OCI-LY7 (cell line): ENCODE measurements at regions not wholly inside any gene's neighbourhood (a gene's known extent, or its start where the extent isn't known, plus 50 kb on each side); places are given as distances from the start of the nearest gene placed in this dataset.

Experiments
- BruUV-seq: library from RNA; stranded (reverse); fragments of 400-500 nt; replicated peaks from 2 replicates; lab custom pipeline; 2021; lab: Mats Ljungman, UMichigan
- CTCF ChIA-PET: fragments of 300-600 bp; sonication (Branson Sonifier 250); formaldehyde crosslinking; loops from one replicate; lab custom pipeline; 2022; ENCODE audit warnings: antibody characterized with exemption; ENCODE audit not compliant: unreplicated experiment; lab: Charles Lee
- POLR2A ChIA-PET: fragments of 300-600 bp; sonication (Branson Sonifier 250); formaldehyde crosslinking; loops from one replicate; lab custom pipeline; 2022; ENCODE audit warnings: antibody characterized with exemption; lab: Charles Lee
- DNase-seq: peaks from one replicate; pipeline ENCODE4 v3.0.0-alpha.2; 2015; ENCODE audit warnings: low spot score
- H2AFZ ChIP-seq: fragments of 200-600 bp; sonication (generic), shearing (Covaris generic); 2 replicates; pipeline ENCODE4 v1.6.1; 2014; ENCODE audit warnings: mild to moderate bottlenecking, antibody characterized with exemption, low read length, moderate library complexity
- H3K27ac ChIP-seq: fragments of 200-600 bp; sonication (generic); 2 replicates; pipeline ENCODE4 v1.5.1; 2014; ENCODE audit warnings: mixed run types, low read depth, mild to moderate bottlenecking, moderate library complexity, low read length, inconsistent platforms; ENCODE audit not compliant: poor library complexity, severe bottlenecking
- H3K36me3 ChIP-seq: fragments of 200-600 bp; sonication (generic); 2 replicates; pipeline ENCODE4 v1.6.1; 2014; ENCODE audit warnings: mild to moderate bottlenecking, antibody characterized with exemption, low read length, moderate library complexity, mixed read lengths; ENCODE audit not compliant: insufficient read depth
- H3K4me1 ChIP-seq: fragments of 200-600 bp; sonication (generic); 2 replicates; pipeline ENCODE4 v1.5.1; 2014; ENCODE audit warnings: mild to moderate bottlenecking, low read length; ENCODE audit not compliant: insufficient read depth, poor library complexity, severe bottlenecking
- H3K4me2 ChIP-seq: fragments of 200-600 bp; sonication (generic); 2 replicates; pipeline ENCODE4 v1.6.1; 2014; ENCODE audit warnings: mild to moderate bottlenecking, low read length
- H3K4me3 ChIP-seq: fragments of 200-600 bp; sonication (generic); 2 replicates; pipeline ENCODE4 v1.5.1; 2014; ENCODE audit warnings: mild to moderate bottlenecking, low read depth, low read length; ENCODE audit not compliant: poor library complexity, severe bottlenecking
- H3K79me2 ChIP-seq: fragments of 200-600 bp; sonication (generic); 2 replicates; pipeline ENCODE4 v1.6.1; 2016; ENCODE audit warnings: low read depth, mild to moderate bottlenecking, low read length, moderate library complexity, mixed read lengths; ENCODE audit not compliant: insufficient read depth
- H3K9me2 ChIP-seq: fragments of 200-600 bp; sonication (generic); 2 replicates; pipeline ENCODE4 v1.6.1; 2016; ENCODE audit warnings: mild to moderate bottlenecking, low read length, mixed read lengths; ENCODE audit not compliant: insufficient read depth
- H3K9me3 ChIP-seq: fragments of 200-600 bp; sonication (generic); 2 replicates; pipeline ENCODE4 v1.6.1; 2014; ENCODE audit warnings: mild to moderate bottlenecking, mixed run types, low read length, mixed read lengths
- H4K20me1 ChIP-seq: fragments of 200-600 bp; sonication (generic); 2 replicates; pipeline ENCODE4 v1.6.1; 2014; ENCODE audit warnings: mild to moderate bottlenecking, antibody characterized with exemption, low read length, moderate library complexity, mixed read lengths; ENCODE audit not compliant: insufficient read depth
- EZH2phosphoT487 ChIP-seq: fragments of 200-600 bp; sonication (generic); IDR thresholded peaks from 2 replicates; pipeline ENCODE4 v1.6.1; 2018; ENCODE audit warnings: low read depth, borderline replicate concordance, mild to moderate bottlenecking, mixed run types, antibody characterized with exemption, low read length, moderate library complexity, mixed read lengths
- intact Hi-C: fragments of 100-400 bp; cut with micrococcal nuclease; formaldehyde crosslinking; loops from one replicate; pipeline ENCODE4 v1.10.0; 2022; ENCODE audit not compliant: unreplicated experiment
- TF ChIP-seq, protein P1 (sequence below): fragments of 200-600 bp; sonication (generic); conservative IDR thresholded peaks from 2 replicates; pipeline ENCODE4 v1.5.1; 2014; ENCODE audit warnings: mild to moderate bottlenecking, antibody characterized with exemption, low read length, moderate library complexity, mixed read lengths

DNA sequence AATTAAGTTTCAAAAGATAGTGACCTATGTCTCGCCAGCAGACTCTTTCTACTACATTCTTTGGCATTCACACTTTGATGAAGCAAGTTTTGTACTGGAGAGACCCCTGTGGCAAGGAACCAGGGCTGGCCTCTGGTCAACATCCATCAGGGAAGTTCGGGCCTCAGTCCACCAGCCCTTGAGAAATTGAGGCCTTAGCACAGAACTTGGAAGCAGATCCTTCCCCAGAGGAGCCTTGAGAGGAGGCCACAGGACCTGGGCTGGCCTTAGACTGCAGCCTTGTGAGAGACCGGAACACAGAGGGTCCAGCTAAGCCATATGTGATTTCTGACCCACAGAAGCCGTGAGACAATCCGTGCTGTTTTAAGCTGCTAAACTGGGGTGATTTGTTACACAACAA lies 317.9 kb downstream of the ZSWIM6 start:
- H3K36me3 ChIP-seq: no peaks in the 10 kb centered on the region
- no peaks in the 10 kb centered on the region for H3K9me3 ChIP-seq
- H2AFZ ChIP-seq: no peak overlapping the region
- no peak overlapping the region for H3K27ac ChIP-seq
- no peak for DNase-seq
- no TSS peak for BruUV-seq
- no peaks in the 10 kb centered on the region for H3K79me2 ChIP-seq
- H3K9me2 ChIP-seq: no peaks in the 10 kb centered on the region
- intact Hi-C loops: no loop called here
- CTCF ChIA-PET: no interaction called here
- H3K4me3 ChIP-seq: no peak overlapping the region
- H3K4me2 ChIP-seq: no peak overlapping the region
- H4K20me1 ChIP-seq: no peaks in the 10 kb centered on the region
- POLR2A ChIA-PET: no interaction called here
- no peak for TF ChIP-seq EZH2phosphoT487
- TF ChIP-seq, protein P1, sequence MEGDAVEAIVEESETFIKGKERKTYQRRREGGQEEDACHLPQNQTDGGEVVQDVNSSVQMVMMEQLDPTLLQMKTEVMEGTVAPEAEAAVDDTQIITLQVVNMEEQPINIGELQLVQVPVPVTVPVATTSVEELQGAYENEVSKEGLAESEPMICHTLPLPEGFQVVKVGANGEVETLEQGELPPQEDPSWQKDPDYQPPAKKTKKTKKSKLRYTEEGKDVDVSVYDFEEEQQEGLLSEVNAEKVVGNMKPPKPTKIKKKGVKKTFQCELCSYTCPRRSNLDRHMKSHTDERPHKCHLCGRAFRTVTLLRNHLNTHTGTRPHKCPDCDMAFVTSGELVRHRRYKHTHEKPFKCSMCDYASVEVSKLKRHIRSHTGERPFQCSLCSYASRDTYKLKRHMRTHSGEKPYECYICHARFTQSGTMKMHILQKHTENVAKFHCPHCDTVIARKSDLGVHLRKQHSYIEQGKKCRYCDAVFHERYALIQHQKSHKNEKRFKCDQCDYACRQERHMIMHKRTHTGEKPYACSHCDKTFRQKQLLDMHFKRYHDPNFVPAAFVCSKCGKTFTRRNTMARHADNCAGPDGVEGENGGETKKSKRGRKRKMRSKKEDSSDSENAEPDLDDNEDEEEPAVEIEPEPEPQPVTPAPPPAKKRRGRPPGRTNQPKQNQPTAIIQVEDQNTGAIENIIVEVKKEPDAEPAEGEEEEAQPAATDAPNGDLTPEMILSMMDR: no peak
- H3K4me1 ChIP-seq: no peaks in the 10 kb centered on the region

DNA sequence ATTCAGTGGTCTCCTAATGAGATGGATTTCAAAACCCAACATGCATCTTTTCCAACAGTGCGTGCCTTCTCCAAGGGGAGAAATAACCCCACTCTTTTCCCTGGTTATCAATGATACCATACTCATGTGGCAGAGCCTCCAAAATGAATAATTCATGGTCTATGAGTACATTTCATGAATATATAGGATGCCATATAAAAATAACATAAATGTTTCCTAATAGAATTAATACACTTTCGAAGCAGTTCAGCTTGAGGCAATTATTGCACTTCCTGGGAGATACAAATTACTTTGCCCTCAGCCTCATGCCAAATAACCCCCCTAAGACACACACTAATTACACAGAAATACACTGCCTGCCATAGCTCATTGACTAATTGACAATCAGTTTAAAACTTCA lies 318.6 kb downstream of the ZSWIM6 start:
- Histone ChIP-seq H3K79me2 (no peaks in the 10 kb centered on the region), H3K27ac (no peak overlapping the region), H4K20me1 (no peaks in the 10 kb centered on the region), H3K9me3 (no peaks in the 10 kb centered on the region), H3K4me2 (no peak overlapping the region), H2AFZ (no peak overlapping the region), H3K36me3 (no peaks in the 10 kb centered on the region), H3K4me1 (no peaks in the 10 kb centered on the region), H3K4me3 (no peak overlapping the region), H3K9me2 (no peaks in the 10 kb centered on the region)
- intact Hi-C loops: no loop called here
- no TSS peak for BruUV-seq
- TF ChIP-seq, protein P1: no peak
- no peak for TF ChIP-seq EZH2phosphoT487
- POLR2A ChIA-PET: interaction anchor here (1.1 kb wide), 1 partner anchor 9 kb away, joined by 3 read pairs; no protein-coding TSS in a partner anchor
- CTCF ChIA-PET: no interaction called here
- DNase-seq: no peak

DNA sequence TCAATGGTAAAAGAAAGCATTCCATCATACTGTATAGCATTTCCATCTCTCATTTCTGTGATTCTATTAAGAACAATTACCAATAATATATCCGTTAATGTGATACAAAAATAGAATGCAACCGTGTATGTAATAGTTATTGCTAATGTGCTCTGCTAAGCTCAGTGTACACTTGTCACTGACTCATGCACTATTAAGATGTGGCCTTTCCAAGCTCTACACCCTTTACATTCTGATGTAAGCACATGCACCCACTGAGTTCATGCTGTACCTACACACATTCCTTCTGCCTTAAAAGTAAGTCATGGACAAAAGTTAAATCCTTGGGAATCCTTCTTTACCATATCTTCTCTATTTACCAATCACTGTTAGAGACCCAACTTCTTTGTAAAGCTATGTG lies 319.1 kb downstream of the ZSWIM6 start:
- H3K79me2 ChIP-seq: no peaks in the 10 kb centered on the region
- no peak overlapping the region for H3K4me2 ChIP-seq
- BruUV-seq: no TSS peak
- no peak overlapping the region for H3K27ac ChIP-seq
- DNase-seq: no peak
- intact Hi-C loops: no loop called here
- H3K4me1 ChIP-seq: no peaks in the 10 kb centered on the region
- H4K20me1 ChIP-seq: no peaks in the 10 kb centered on the region
- no peak overlapping the region for H2AFZ ChIP-seq
- CTCF ChIA-PET: no interaction called here
- POLR2A ChIA-PET: interaction anchor here (1.1 kb wide), 1 partner anchor 9 kb away, joined by 3 read pairs; no protein-coding TSS in a partner anchor
- TF ChIP-seq, protein P1: no peak
- no peak for TF ChIP-seq EZH2phosphoT487
- H3K36me3 ChIP-seq: no peaks in the 10 kb centered on the region
- no peaks in the 10 kb centered on the region for H3K9me2 ChIP-seq
- H3K4me3 ChIP-seq: no peak overlapping the region
- H3K9me3 ChIP-seq: no peaks in the 10 kb centered on the region
